Activated B cell treated with CpG ODN at 0.5 μM for 24 hours (primary cell): ENCODE measurements at regions not wholly inside any gene's neighbourhood (a gene's known extent, or its start where the extent isn't known, plus 50 kb on each side); places are given as distances from the start of the nearest gene placed in this dataset.

Source experiments
- ATAC-seq: fragments of 200-7000 bp; cut with Tn5 transposase; one replicate; pipeline ENCODE4 v1.10.0; 2021; ENCODE audit warnings: low read depth, mild to moderate bottlenecking, moderate library complexity
- CTCF ChIA-PET: fragments of 350-600 bp; sonication (Branson Sonifier 250); formaldehyde crosslinking; loops from one replicate; lab custom pipeline; 2021; ENCODE audit warnings: antibody characterized with exemption; lab: Charles Lee
- POLR2A ChIA-PET: fragments of 350-600 bp; sonication (Branson Sonifier 250); formaldehyde crosslinking; loops from one replicate; lab custom pipeline; 2021; ENCODE audit warnings: antibody characterized with exemption; lab: Charles Lee
- DNase-seq: peaks from one replicate; pipeline ENCODE4 v3.0.0; 2022
- H3K27ac Mint-ChIP-seq: one replicate; pipeline ENCODE4 v1.8.0; 2020; ENCODE audit warnings: mixed read lengths
- H3K27me3 Mint-ChIP-seq: one replicate; pipeline ENCODE4 v1.8.0; 2021; ENCODE audit warnings: mixed read lengths
- H3K36me3 Mint-ChIP-seq: one replicate; pipeline ENCODE4 v1.8.0; 2021; ENCODE audit warnings: low read depth, mixed read lengths
- H3K4me1 Mint-ChIP-seq: one replicate; pipeline ENCODE4 v1.8.0; 2021; ENCODE audit warnings: mixed read lengths
- H3K4me3 Mint-ChIP-seq: one replicate; pipeline ENCODE4 v1.8.0; 2020; ENCODE audit warnings: mild to moderate bottlenecking, mixed read lengths
- H3K9me3 Mint-ChIP-seq: one replicate; pipeline ENCODE4 v1.8.0; 2020; ENCODE audit warnings: mixed read lengths
- CTCF ChIP-seq: fragments of 200-600 bp; IDR thresholded peaks from one replicate; pipeline ENCODE4 v1.8.0; 2022; ENCODE audit warnings: antibody characterized with exemption, mild to moderate bottlenecking
- intact Hi-C: fragments of 100-400 bp; cut with micrococcal nuclease; formaldehyde crosslinking; loops from one replicate; pipeline ENCODE4 v1.15.1; 2024

- Mint-ChIP-seq H3K9me3 (peaks cover 2% of the 10 kb centered on the region), H3K36me3 (no peaks in the 10 kb centered on the region), H3K27me3 (peaks cover 3% of the 10 kb centered on the region), H3K4me1 (peaks cover 5% of the 10 kb centered on the region), H3K27ac (no peak overlapping the region), H3K4me3 (no peak overlapping the region)
- no peak for TF ChIP-seq CTCF
- ChIA-PET POLR2A (no interaction called here), CTCF (no interaction called here)
- ATAC-seq (no peak), DNase-seq (no peak)
- intact Hi-C loops: no loop called here
These were observed 279.6 kb upstream of the SULF2 start for GRCh38 chr20:48064929-48065328.

DNA sequence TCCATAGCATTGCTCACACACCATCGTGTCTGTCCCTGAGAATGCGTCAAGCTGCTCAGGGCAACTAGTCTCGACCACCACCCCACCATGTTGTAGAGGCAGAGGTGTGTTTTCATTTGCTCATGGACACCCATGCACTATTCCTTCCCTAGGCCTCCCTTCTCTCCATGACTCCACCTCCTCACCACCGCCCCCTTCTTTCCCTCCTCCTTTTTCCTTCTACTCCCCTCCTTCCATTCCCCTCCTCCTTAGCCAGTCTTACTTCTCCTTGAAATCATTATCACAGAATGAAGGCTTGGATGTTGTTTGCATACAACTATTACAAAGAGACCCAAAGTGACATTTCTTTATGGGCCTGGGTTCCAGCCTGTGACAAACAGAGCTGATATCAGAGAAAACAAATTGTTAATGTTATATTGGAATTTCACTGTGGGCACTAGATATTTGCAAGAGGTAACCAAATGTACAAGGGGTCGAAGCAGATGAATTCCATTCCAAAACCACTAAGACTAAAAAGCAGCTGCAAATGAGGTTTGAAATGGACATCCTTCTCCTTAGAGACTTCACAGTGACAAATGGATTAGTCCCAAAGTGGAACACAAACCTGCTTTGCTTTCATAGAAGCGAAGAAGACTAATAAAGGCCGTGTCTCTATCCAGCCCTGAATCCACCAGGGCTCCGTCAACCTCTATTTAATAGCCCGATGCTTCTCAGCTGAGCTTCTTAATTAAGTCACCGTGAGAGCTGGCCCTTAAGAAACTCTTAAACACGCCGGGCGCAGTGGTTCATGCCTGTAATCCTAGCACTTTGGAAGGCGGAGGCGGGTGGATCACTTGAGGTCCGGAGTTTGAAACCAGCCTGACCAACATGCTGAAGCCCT lies 275.8 kb upstream of the SULF2 start:
- H3K36me3 Mint-ChIP-seq: no peaks in the 10 kb centered on the region
- ChIA-PET POLR2A (no interaction called here), CTCF (no interaction called here)

DNA sequence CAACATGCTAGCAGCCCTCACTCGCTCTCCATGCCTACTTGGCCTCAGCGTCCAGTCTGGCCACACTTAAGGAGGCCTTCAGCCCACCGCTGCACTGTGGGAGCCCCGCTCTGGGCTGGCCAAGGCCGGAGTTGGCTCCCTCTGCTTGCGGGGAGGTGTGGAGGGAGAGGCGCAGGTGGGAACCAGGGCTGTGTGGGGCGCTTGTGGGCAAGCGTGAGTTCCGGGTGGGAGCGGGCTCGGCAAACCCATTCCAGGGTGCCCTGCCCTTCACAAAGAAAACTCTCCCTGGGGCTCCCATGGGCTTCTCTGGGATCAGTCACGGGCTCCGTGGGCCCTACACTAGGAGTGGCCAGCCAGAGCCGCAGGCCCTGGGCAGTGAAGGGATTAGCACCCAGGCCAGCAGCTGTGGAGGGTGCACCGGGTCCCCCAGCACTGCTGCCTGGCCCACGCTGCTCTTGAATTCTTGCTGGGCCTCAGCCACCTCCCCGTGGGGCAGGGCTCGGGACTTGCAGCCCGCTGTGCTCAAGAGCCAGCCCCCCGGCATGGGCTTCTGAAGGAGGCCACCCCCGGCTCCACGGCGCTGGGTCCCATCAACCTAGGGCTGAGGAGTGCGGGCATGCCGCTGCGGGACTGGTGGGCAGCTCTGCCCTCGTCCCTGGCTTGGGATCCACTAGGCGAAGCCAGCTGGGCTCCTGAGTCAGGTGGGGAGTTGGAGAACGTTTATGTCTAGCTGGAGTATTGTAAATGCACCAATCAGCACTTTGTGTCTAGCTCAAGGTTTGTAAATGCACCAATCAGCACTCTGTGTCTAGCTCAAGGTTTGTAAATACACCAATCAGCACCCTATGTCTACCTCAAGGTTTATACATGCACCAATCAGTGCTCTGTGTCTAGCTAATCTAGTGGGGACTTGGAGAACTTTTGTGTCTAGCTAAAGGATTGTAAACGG lies 273.6 kb upstream of the SULF2 start:
- Mint-ChIP-seq H3K27ac (no peak overlapping the region), H3K4me1 (no peaks in the 10 kb centered on the region), H3K9me3 (no peaks in the 10 kb centered on the region), H3K27me3 (peaks cover 14% of the 10 kb centered on the region), H3K4me3 (no peak overlapping the region), H3K36me3 (no peaks in the 10 kb centered on the region)
- ATAC-seq: no peak
- ChIA-PET POLR2A (no interaction called here), CTCF (no interaction called here)
- DNase-seq: no peak
- intact Hi-C loops: no loop called here
- no peak for TF ChIP-seq CTCF

More for the DNA sequence above, 275.8 kb upstream of the SULF2 start:
- Mint-ChIP-seq H3K27me3 (peaks cover 4% of the 10 kb centered on the region), H3K4me1 (peaks cover 5% of the 10 kb centered on the region), H3K4me3 (no peak overlapping the region), H3K9me3 (no peaks in the 10 kb centered on the region), H3K27ac (no peak overlapping the region)
- intact Hi-C loops: no loop called here
- ATAC-seq (no peak), DNase-seq (no peak)
- no peak for TF ChIP-seq CTCF

- DNase-seq (no peak), ATAC-seq (no peak)
- H3K4me3 Mint-ChIP-seq: no peak overlapping the region
- POLR2A ChIA-PET: no interaction called here
- H3K4me1 Mint-ChIP-seq: no peaks in the 10 kb centered on the region
- no peaks in the 10 kb centered on the region for H3K36me3 Mint-ChIP-seq
- no peak for TF ChIP-seq CTCF
- no peaks in the 10 kb centered on the region for H3K9me3 Mint-ChIP-seq
- peaks cover 17% of the 10 kb centered on the region for H3K27me3 Mint-ChIP-seq
- H3K27ac Mint-ChIP-seq: no peak overlapping the region
- CTCF ChIA-PET: no interaction called here
- intact Hi-C loops: no loop called here
These were observed 272.5 kb upstream of the SULF2 start for GRCh38 chr20:48057739-48058138.

- no peak overlapping the region for H3K27ac Mint-ChIP-seq
- ATAC-seq: no peak
- no peak for DNase-seq
- POLR2A ChIA-PET: no interaction called here
- CTCF ChIA-PET: no interaction called here
- H3K4me3 Mint-ChIP-seq: no peak overlapping the region
- intact Hi-C loops: no loop called here
- H3K36me3 Mint-ChIP-seq: no peaks in the 10 kb centered on the region
- H3K9me3 Mint-ChIP-seq: no peaks in the 10 kb centered on the region
- no peaks in the 10 kb centered on the region for H3K4me1 Mint-ChIP-seq
- peaks cover 17% of the 10 kb centered on the region for H3K27me3 Mint-ChIP-seq
- TF ChIP-seq CTCF: no peak
These were observed 272.0 kb upstream of the SULF2 start for GRCh38 chr20:48057251-48057650.
